ENCODE measurements at regions not wholly inside any gene's neighbourhood (a gene's known extent, or its start where the extent isn't known, plus 50 kb on each side); places are given as distances from the start of the nearest gene placed in this dataset.

DNA sequence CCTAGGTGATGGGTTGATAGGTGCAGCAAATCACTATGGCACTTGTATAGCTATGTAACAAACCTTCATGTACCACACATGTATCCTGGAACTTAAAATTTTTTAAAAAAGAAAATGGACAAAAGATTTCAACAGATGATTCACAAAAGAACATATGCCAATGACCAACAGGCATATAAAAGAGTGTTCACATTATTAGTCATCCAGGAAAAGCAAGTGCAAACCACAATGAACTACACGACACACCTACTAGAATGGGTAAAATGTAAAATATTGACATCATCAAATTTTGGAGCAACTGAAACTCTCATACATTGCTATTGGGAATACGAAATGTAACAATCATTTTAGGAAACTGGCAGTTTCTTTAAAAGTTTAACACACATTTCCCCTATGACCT lies 109.9 kb downstream of the YIPF5 start:
- no peaks in the 10 kb centered on the region for H3K4me1 ChIP-seq
- TF ChIP-seq, protein P1, sequence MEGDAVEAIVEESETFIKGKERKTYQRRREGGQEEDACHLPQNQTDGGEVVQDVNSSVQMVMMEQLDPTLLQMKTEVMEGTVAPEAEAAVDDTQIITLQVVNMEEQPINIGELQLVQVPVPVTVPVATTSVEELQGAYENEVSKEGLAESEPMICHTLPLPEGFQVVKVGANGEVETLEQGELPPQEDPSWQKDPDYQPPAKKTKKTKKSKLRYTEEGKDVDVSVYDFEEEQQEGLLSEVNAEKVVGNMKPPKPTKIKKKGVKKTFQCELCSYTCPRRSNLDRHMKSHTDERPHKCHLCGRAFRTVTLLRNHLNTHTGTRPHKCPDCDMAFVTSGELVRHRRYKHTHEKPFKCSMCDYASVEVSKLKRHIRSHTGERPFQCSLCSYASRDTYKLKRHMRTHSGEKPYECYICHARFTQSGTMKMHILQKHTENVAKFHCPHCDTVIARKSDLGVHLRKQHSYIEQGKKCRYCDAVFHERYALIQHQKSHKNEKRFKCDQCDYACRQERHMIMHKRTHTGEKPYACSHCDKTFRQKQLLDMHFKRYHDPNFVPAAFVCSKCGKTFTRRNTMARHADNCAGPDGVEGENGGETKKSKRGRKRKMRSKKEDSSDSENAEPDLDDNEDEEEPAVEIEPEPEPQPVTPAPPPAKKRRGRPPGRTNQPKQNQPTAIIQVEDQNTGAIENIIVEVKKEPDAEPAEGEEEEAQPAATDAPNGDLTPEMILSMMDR (IDR thresholded peaks at IDR 0.05) = no peak
- H3K27ac ChIP-seq = no peak overlapping the region
- no peak overlapping the region for H3K4me3 ChIP-seq
- no peaks in the 10 kb centered on the region for H3K36me3 ChIP-seq
- no peaks in the 10 kb centered on the region for H3K27me3 ChIP-seq
- no peak for DNase-seq (ENCODE audit: low spot score)
- H3K9me3 ChIP-seq = peaks cover 0 to 3% of the 10 kb centered on the region in 2 donors

DNA sequence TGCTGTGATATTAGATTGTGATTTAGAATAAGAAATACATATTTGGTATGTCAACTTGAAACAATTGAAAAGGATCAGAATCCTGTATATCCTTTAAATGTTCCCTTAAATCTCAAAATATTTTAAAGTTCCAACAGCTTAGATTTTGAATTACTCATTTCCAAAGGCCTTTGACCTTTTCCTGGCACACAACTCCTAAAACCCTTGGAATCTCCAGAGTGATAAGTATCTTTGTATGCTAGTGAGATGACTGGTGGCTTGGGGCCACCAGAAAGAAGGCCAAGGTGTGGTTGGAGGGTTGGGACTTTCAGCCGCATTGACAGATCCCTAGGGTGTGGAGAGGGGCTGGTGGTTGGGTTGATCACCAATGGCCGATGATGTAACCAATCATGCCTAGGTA lies 104.7 kb downstream of the YIPF5 start:
- no peaks in the 10 kb centered on the region for H3K27me3 ChIP-seq
- H3K4me3 ChIP-seq = no peak overlapping the region
- no peak for DNase-seq (ENCODE audit: low spot score)
- TF ChIP-seq, protein P1 (IDR thresholded peaks at IDR 0.05) = no peak
- no peaks in the 10 kb centered on the region for H3K4me1 ChIP-seq
- no peak overlapping the region for H3K27ac ChIP-seq
- no peaks in the 10 kb centered on the region for H3K36me3 ChIP-seq
- no peaks in the 10 kb centered on the region for H3K9me3 ChIP-seq

DNA sequence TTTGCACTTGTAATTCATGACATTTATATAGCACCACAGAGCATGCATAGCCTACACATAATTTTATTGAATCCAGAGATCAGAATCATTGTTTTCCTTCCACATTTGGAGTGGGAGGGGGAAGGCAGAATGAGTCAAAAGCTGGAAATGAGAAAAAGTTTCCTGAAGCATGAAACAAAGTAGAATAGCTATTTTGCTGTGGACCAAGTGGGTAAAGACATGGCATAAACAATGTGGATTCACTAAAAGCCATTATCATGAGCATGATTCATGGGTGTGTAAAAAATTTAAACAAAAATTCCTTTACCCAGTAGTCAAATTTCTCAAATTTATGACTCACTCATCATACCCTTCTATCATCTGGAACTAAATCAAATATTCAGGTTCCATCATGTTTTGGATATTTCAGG lies 97.9 kb downstream of the YIPF5 start:
- H3K27me3 ChIP-seq = no peaks in the 10 kb centered on the region
- no peak for DNase-seq (ENCODE audit: low spot score)
- no peak overlapping the region for H3K27ac ChIP-seq
- H3K4me3 ChIP-seq = no peak overlapping the region
- H3K36me3 ChIP-seq = no peaks in the 10 kb centered on the region
- TF ChIP-seq, protein P1 (IDR thresholded peaks at IDR 0.05) = no peak
- H3K9me3 ChIP-seq = peaks cover 0 to 2% of the 10 kb centered on the region in 2 donors
- H3K4me1 ChIP-seq = no peaks in the 10 kb centered on the region

DNA sequence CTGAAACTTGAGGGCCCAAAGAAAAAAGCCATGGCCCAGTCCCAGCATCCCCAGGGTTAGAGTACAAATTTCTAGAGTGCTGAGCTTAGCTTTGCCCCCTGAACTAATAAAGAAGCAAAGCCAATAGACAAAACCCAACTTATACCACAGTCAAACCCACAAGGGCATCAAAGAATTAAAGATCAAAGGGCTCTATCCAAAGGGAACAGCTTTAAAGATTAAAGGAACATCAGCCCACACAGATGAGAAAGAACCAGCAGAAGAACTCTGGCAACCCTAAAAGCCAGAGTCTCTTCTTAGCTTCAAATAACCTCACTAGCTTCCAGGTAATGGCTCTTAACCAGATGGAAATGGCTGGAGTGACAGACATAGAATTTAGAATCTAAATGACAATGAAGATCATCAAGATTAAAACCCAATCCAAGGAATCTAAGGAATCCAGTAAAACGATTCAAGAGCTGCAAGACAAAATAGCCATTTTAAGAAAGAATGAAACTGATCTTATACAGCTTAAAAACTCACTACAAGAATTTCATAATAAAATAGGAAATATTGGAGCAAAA lies 93.9 kb downstream of the YIPF5 start:
- Histone ChIP-seq H3K4me3 (no peak overlapping the region), H3K27ac (no peak overlapping the region), H3K9me3 (peaks cover 0 to 18% of the 10 kb centered on the region in 2 donors), H3K4me1 (no peaks in the 10 kb centered on the region), H3K27me3 (no peaks in the 10 kb centered on the region), H3K36me3 (no peaks in the 10 kb centered on the region)
- DNase-seq (ENCODE audit: low spot score) = no peak
- TF ChIP-seq, protein P1 (IDR thresholded peaks at IDR 0.05) = no peak

DNA sequence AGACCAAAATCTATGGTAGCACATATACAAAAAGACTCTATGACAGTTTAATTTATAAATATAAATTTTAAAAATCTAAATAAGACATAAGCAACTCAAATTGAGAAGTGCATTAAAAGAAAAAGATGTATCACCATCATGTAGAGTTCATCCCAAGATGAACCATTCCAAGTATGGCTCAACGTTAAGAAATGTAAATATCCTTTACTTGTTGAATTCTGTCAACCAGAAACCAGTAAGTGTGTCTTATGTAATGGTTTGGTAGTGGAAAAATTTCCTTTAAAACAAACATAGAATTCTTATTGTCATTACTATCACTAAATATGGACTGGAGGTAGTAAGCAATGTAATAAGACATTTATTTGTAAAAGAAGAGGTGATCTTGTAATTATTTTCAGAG lies 87.3 kb downstream of the YIPF5 start:
- no peak overlapping the region for H3K27ac ChIP-seq
- H3K4me1 ChIP-seq = no peaks in the 10 kb centered on the region
- H3K36me3 ChIP-seq = no peaks in the 10 kb centered on the region
- peaks cover 0 to 14% of the 10 kb centered on the region in 2 donors for H3K9me3 ChIP-seq
- no peak for DNase-seq (ENCODE audit: low spot score)
- TF ChIP-seq, protein P1 (IDR thresholded peaks at IDR 0.05) = no peak
- no peaks in the 10 kb centered on the region for H3K27me3 ChIP-seq
- H3K4me3 ChIP-seq = no peak overlapping the region

DNA sequence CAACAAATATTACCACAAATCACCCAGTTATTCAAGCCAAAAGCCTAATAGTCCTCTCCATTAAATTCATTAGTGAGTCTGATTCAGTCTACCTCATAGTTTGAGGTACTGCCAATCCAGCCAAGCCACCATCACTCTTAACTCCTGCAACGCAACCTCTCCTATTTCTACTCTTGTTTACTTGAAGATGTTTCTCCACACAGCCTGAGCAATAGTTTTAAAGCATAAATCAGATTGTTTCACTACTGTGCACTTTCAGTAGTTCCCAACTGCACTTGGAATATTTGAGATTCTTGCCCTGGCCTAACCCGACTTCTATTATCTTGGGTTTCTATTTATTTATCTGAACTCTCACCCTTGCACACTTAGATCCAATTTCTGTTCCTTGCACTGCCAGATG lies 85.5 kb downstream of the YIPF5 start:
- no peak overlapping the region for H3K4me3 ChIP-seq
- no peaks in the 10 kb centered on the region for H3K27me3 ChIP-seq
- peaks cover 0 to 16% of the 10 kb centered on the region in 2 donors for H3K4me1 ChIP-seq
- H3K9me3 ChIP-seq = peaks cover 0 to 14% of the 10 kb centered on the region in 2 donors
- no peak overlapping the region for H3K27ac ChIP-seq
- no peak for DNase-seq (ENCODE audit: low spot score)
- TF ChIP-seq, protein P1 (IDR thresholded peaks at IDR 0.05) = no peak
- H3K36me3 ChIP-seq = no peaks in the 10 kb centered on the region
